NB4 (cell line): ENCODE measurements at regions not wholly inside any gene's neighbourhood (a gene's known extent, or its start where the extent isn't known, plus 50 kb on each side); places are given as distances from the start of the nearest gene placed in this dataset.

ENCODE experiments used
- MYC ChIP-seq: IDR thresholded peaks from 2 replicates; pipeline ENCODE4 v1.6.1; 2011; ENCODE audit warnings: low read depth, low read length
- POLR2A ChIP-seq: IDR thresholded peaks from 2 replicates; pipeline ENCODE4 v1.6.1; 2011; ENCODE audit warnings: mild to moderate bottlenecking; ENCODE audit not compliant: insufficient read length; ENCODE audit errors: extremely low read depth
- TF ChIP-seq, protein P1 (sequence below): IDR thresholded peaks from one replicate; pipeline ENCODE4 v1.5.1; 2012; ENCODE audit warnings: low read depth, low read length

GRCh38 chr21:36564647-36565046, 84.7 kb upstream of the CLDN14 start:
- TF ChIP-seq, protein P1, sequence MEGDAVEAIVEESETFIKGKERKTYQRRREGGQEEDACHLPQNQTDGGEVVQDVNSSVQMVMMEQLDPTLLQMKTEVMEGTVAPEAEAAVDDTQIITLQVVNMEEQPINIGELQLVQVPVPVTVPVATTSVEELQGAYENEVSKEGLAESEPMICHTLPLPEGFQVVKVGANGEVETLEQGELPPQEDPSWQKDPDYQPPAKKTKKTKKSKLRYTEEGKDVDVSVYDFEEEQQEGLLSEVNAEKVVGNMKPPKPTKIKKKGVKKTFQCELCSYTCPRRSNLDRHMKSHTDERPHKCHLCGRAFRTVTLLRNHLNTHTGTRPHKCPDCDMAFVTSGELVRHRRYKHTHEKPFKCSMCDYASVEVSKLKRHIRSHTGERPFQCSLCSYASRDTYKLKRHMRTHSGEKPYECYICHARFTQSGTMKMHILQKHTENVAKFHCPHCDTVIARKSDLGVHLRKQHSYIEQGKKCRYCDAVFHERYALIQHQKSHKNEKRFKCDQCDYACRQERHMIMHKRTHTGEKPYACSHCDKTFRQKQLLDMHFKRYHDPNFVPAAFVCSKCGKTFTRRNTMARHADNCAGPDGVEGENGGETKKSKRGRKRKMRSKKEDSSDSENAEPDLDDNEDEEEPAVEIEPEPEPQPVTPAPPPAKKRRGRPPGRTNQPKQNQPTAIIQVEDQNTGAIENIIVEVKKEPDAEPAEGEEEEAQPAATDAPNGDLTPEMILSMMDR, result no peak
- no peak for TF ChIP-seq POLR2A
- TF ChIP-seq MYC, result no peak
